Panc1 (cell line): ENCODE measurements at regions not wholly inside any gene's neighbourhood (a gene's known extent, or its start where the extent isn't known, plus 50 kb on each side); places are given as distances from the start of the nearest gene placed in this dataset.

Experiments
- ATAC-seq: fragments of 200-7000 bp; cut with Tn5 transposase; 2 replicates; pipeline ENCODE4 v1.9.1; 2020; ENCODE audit warnings: mild to moderate bottlenecking, moderate library complexity
- BruUV-seq: library from RNA; stranded (reverse); fragments of 400-500 nt; replicated peaks from 2 replicates; lab custom pipeline; 2021; lab: Mats Ljungman, UMichigan
- CTCF ChIA-PET: fragments of 300-600 bp; sonication (Branson Sonifier 250); formaldehyde crosslinking; loops from one replicate; lab custom pipeline; 2022; ENCODE audit warnings: antibody characterized with exemption; lab: Charles Lee
- POLR2A ChIA-PET: fragments of 300-600 bp; sonication (Branson Sonifier 250); formaldehyde crosslinking; loops from one replicate; lab custom pipeline; 2022; ENCODE audit warnings: antibody characterized with exemption; lab: Charles Lee
- DNase-seq: peaks from one replicate; pipeline ENCODE4 v3.0.0-alpha.2; 2010; ENCODE audit warnings: low read depth, low spot score
- H3K27ac ChIP-seq: 2 replicates; pipeline ENCODE4 v1.5.1; 2011; ENCODE audit warnings: mild to moderate bottlenecking, low read length, inconsistent platforms
- H3K27me3 ChIP-seq: fragments of 200-500 bp; sonication (Bioruptor generic); 2 replicates; pipeline ENCODE4 v1.6.0; 2014; ENCODE audit warnings: low read length, inconsistent platforms; ENCODE audit not compliant: control insufficient read depth, insufficient read depth
- H3K36me3 ChIP-seq: fragments of 200-500 bp; sonication (Bioruptor generic); 2 replicates; pipeline ENCODE4 v1.5.1; 2014; ENCODE audit warnings: inconsistent platforms, mild to moderate bottlenecking, low read length, moderate library complexity; ENCODE audit not compliant: control insufficient read depth, insufficient read depth
- H3K4me1 ChIP-seq: 2 replicates; pipeline ENCODE4 v1.5.1; 2011; ENCODE audit warnings: inconsistent platforms, mild to moderate bottlenecking, low read length, moderate library complexity; ENCODE audit not compliant: control insufficient read depth, insufficient read depth
- H3K4me3 ChIP-seq, 2 experiments: 2 replicates each; pipeline ENCODE4 v1.5.1; 2011 to 2012; ENCODE audit warnings: low read depth in 2 of 2, low read length in 2 of 2, mild to moderate bottlenecking in 2 of 2, inconsistent platforms in 1 of 2, moderate library complexity in 1 of 2
- H3K9me3 ChIP-seq: fragments of 200-500 bp; sonication (Bioruptor generic); 2 replicates; pipeline ENCODE4 v1.5.1; 2014; ENCODE audit warnings: low read depth, mild to moderate bottlenecking, inconsistent platforms, low read length, moderate library complexity; ENCODE audit not compliant: control insufficient read depth, insufficient read depth
- POLR2AphosphoS5 ChIP-seq: IDR thresholded peaks from 2 replicates; pipeline ENCODE4 v1.6.1; 2012; ENCODE audit warnings: mild to moderate bottlenecking, low read depth, low read length, moderate library complexity
- SIN3A ChIP-seq: IDR thresholded peaks from 2 replicates; pipeline ENCODE4 v1.6.1; 2012; ENCODE audit warnings: low read depth, mild to moderate bottlenecking, low read length, moderate library complexity, borderline replicate concordance; ENCODE audit not compliant: insufficient read depth
- TCF7L2 ChIP-seq: IDR thresholded peaks from 2 replicates; pipeline ENCODE4 v1.6.1; 2011; ENCODE audit warnings: mild to moderate bottlenecking, low read depth, low read length, inconsistent platforms
- in situ Hi-C: cut with HindIII; loops from 2 replicates; pipeline ENCODE4 v1.10.0; 2016; ENCODE audit warnings: low sequenced_read_pairs, low pct_unique_long_range_greater_than_20kb
- intact Hi-C: fragments of 100-400 bp; cut with micrococcal nuclease; formaldehyde crosslinking; loops from one replicate; pipeline ENCODE4 v1.10.0; 2022; ENCODE audit not compliant: unreplicated experiment
- TF ChIP-seq, protein P1 (sequence below): fragments of 450-650 bp; IDR thresholded peaks from 2 replicates; pipeline ENCODE4 v1.5.1; 2017; ENCODE audit warnings: mild to moderate bottlenecking
- TF ChIP-seq, protein P2 (sequence below), 2 experiments: IDR thresholded peaks; 2 replicates each; pipeline ENCODE4 v1.6.1; 2011 to 2012; ENCODE audit warnings: low read depth in 2 of 2, control low read depth in 1 of 2, low read length in 1 of 2, mild to moderate bottlenecking in 1 of 2, moderate library complexity in 1 of 2; ENCODE audit not compliant: insufficient read depth in 1 of 2

DNA sequence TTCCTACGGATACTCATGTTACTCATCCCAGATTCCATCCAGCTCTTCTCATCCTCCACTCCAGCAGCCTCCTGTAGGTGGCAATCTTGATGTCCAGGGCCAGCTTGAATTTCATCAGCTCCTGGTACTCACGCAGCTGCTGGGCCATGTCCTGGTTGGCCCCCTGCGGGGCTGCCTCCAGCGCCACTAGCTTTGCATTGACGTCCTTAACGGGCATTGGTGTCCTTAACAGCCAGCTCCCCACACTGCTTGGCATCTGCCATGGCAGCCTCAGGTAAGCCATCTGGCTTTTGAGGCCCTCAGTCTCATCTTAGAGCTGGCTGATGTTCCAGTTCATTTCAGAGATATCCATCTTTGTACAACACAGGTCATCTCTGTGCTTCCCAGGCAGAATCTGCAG lies 223.7 kb downstream of the FGF13 start:
- no peak overlapping the region for H3K4me3 ChIP-seq
- ChIA-PET POLR2A (no interaction called here), CTCF (no interaction called here)
- TF ChIP-seq SIN3A (no peak), POLR2AphosphoS5 (no peak), TCF7L2 (no peak)
- TF ChIP-seq, protein P1, sequence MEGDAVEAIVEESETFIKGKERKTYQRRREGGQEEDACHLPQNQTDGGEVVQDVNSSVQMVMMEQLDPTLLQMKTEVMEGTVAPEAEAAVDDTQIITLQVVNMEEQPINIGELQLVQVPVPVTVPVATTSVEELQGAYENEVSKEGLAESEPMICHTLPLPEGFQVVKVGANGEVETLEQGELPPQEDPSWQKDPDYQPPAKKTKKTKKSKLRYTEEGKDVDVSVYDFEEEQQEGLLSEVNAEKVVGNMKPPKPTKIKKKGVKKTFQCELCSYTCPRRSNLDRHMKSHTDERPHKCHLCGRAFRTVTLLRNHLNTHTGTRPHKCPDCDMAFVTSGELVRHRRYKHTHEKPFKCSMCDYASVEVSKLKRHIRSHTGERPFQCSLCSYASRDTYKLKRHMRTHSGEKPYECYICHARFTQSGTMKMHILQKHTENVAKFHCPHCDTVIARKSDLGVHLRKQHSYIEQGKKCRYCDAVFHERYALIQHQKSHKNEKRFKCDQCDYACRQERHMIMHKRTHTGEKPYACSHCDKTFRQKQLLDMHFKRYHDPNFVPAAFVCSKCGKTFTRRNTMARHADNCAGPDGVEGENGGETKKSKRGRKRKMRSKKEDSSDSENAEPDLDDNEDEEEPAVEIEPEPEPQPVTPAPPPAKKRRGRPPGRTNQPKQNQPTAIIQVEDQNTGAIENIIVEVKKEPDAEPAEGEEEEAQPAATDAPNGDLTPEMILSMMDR: no peak
- TF ChIP-seq, protein P2, sequence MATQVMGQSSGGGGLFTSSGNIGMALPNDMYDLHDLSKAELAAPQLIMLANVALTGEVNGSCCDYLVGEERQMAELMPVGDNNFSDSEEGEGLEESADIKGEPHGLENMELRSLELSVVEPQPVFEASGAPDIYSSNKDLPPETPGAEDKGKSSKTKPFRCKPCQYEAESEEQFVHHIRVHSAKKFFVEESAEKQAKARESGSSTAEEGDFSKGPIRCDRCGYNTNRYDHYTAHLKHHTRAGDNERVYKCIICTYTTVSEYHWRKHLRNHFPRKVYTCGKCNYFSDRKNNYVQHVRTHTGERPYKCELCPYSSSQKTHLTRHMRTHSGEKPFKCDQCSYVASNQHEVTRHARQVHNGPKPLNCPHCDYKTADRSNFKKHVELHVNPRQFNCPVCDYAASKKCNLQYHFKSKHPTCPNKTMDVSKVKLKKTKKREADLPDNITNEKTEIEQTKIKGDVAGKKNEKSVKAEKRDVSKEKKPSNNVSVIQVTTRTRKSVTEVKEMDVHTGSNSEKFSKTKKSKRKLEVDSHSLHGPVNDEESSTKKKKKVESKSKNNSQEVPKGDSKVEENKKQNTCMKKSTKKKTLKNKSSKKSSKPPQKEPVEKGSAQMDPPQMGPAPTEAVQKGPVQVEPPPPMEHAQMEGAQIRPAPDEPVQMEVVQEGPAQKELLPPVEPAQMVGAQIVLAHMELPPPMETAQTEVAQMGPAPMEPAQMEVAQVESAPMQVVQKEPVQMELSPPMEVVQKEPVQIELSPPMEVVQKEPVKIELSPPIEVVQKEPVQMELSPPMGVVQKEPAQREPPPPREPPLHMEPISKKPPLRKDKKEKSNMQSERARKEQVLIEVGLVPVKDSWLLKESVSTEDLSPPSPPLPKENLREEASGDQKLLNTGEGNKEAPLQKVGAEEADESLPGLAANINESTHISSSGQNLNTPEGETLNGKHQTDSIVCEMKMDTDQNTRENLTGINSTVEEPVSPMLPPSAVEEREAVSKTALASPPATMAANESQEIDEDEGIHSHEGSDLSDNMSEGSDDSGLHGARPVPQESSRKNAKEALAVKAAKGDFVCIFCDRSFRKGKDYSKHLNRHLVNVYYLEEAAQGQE (IDR thresholded peaks at IDR 0.05; ENCODE audit: insufficient read depth in 1 of 2, low read depth in 2 of 2, low read length in 1 of 2): no peak
- intact Hi-C loops: no loop called here
- no peaks in the 10 kb centered on the region for H3K4me1 ChIP-seq
- DNase-seq: no peak
- BruUV-seq: no TSS peak
- H3K27me3 ChIP-seq: no peaks in the 10 kb centered on the region
- no peaks in the 10 kb centered on the region for H3K9me3 ChIP-seq
- in situ Hi-C loops: no loop called here
- ATAC-seq: no peak
- no peak overlapping the region for H3K27ac ChIP-seq
- H3K36me3 ChIP-seq: no peaks in the 10 kb centered on the region

DNA sequence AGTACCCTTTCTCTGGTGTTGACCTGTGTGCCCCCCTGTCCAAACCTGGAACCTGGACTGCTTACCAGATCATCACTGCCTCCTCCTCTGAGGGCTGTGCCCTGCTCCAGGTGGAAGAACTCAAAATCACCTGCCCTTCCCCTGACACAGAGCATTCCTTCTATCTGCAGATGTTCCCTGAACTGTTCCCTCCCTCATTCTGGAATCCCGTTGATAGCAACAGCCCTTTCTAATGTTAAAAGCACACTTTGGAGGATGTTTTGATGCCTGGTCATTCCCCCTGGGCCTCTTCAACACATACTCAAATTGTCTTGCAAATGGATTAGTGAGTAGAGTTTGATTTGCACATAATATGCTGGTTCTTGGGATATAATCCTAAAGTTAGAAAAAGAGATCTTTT lies 225.8 kb downstream of the FGF13 start:
- no peak overlapping the region for H3K27ac ChIP-seq
- TF ChIP-seq POLR2AphosphoS5 (no peak), SIN3A (no peak), TCF7L2 (no peak)
- TF ChIP-seq, protein P1: no peak
- TF ChIP-seq, protein P2 (IDR thresholded peaks at IDR 0.05; ENCODE audit: insufficient read depth in 1 of 2, low read depth in 2 of 2, low read length in 1 of 2): no peak
- H3K9me3 ChIP-seq: no peaks in the 10 kb centered on the region
- ATAC-seq: no peak
- no peak for DNase-seq
- H3K36me3 ChIP-seq: no peaks in the 10 kb centered on the region
- BruUV-seq: no TSS peak
- intact Hi-C loops (no loop called here), in situ Hi-C loops (no loop called here)
- no peaks in the 10 kb centered on the region for H3K27me3 ChIP-seq
- H3K4me1 ChIP-seq: no peaks in the 10 kb centered on the region
- ChIA-PET POLR2A (no interaction called here), CTCF (no interaction called here)
- no peak overlapping the region for H3K4me3 ChIP-seq
